GM23248 (cell line): ENCODE measurements at regions not wholly inside any gene's neighbourhood (a gene's known extent, or its start where the extent isn't known, plus 50 kb on each side); places are given as distances from the start of the nearest gene placed in this dataset.

Experiments used
- DNase-seq: peaks from one replicate; pipeline ENCODE4 v3.0.0-alpha.2; 2015
- H2AFZ ChIP-seq: fragments of 200-600 bp; sonication (generic); 2 replicates; pipeline ENCODE4 v1.6.1; 2016; ENCODE audit warnings: antibody characterized with exemption
- H3F3A ChIP-seq: fragments of 200-600 bp; sonication (generic); 2 replicates; pipeline ENCODE4 v1.6.1; 2016; ENCODE audit warnings: mild to moderate bottlenecking, antibody characterized with exemption, mixed run types; ENCODE audit not compliant: insufficient read depth
- H3K27ac ChIP-seq: fragments of 200-600 bp; sonication (generic); 2 replicates; pipeline ENCODE4 v1.5.1; 2016; ENCODE audit warnings: mild to moderate bottlenecking
- H3K27me3 ChIP-seq: fragments of 200-600 bp; sonication (generic); replicated peaks from 2 replicates; pipeline ENCODE4 v1.6.1; 2016; ENCODE audit warnings: mild to moderate bottlenecking; ENCODE audit not compliant: insufficient read depth
- H3K36me3 ChIP-seq: fragments of 200-600 bp; sonication (generic); 2 replicates; pipeline ENCODE4 v1.6.1; 2016; ENCODE audit warnings: low read depth, mild to moderate bottlenecking
- H3K4me1 ChIP-seq: fragments of 200-600 bp; sonication (generic); 2 replicates; pipeline ENCODE4 v1.6.1; 2016; ENCODE audit warnings: mild to moderate bottlenecking; ENCODE audit not compliant: insufficient read depth
- H3K4me2 ChIP-seq: fragments of 200-600 bp; sonication (generic); one replicate; pipeline ENCODE4 v1.6.1; 2016; ENCODE audit warnings: mild to moderate bottlenecking; ENCODE audit not compliant: unreplicated experiment
- H3K4me3 ChIP-seq: fragments of 200-600 bp; sonication (generic); 2 replicates; pipeline ENCODE4 v1.5.1; 2016; ENCODE audit warnings: mild to moderate bottlenecking
- H3K79me2 ChIP-seq: fragments of 200-600 bp; sonication (generic); 2 replicates; pipeline ENCODE4 v1.6.1; 2016; ENCODE audit warnings: mild to moderate bottlenecking; ENCODE audit not compliant: insufficient read depth
- H3K9ac ChIP-seq: fragments of 200-600 bp; sonication (generic); 2 replicates; pipeline ENCODE4 v1.6.1; 2016; ENCODE audit warnings: mild to moderate bottlenecking
- H3K9me2 ChIP-seq: fragments of 200-600 bp; sonication (generic); 2 replicates; pipeline ENCODE4 v1.6.1; 2016; ENCODE audit warnings: mixed run types, mild to moderate bottlenecking, moderate library complexity; ENCODE audit not compliant: insufficient read depth
- H3K9me3 ChIP-seq: fragments of 200-600 bp; sonication (generic); one replicate; pipeline ENCODE4 v1.6.1; 2017; ENCODE audit warnings: low read depth
- H4K20me1 ChIP-seq: fragments of 200-600 bp; sonication (generic); 2 replicates; pipeline ENCODE4 v1.6.0; 2016; ENCODE audit not compliant: insufficient read depth
- EZH2 ChIP-seq: fragments of 200-600 bp; sonication (generic); IDR thresholded peaks from 2 replicates; pipeline ENCODE4 v1.6.1; 2018; ENCODE audit warnings: antibody characterized with exemption, mild to moderate bottlenecking; ENCODE audit not compliant: insufficient read depth, poor library complexity, severe bottlenecking
- EZH2phosphoT487 ChIP-seq: fragments of 200-600 bp; sonication (generic); IDR thresholded peaks from 2 replicates; pipeline ENCODE4 v1.6.1; 2018; ENCODE audit warnings: antibody characterized with exemption, moderate library complexity, mild to moderate bottlenecking, low read depth; ENCODE audit not compliant: insufficient read depth
- WGBS, 2 experiments: methylation state at CpG; one replicate each; pipeline ENCODE4 v1.1.6; 2015 to 2017; ENCODE audit warnings: low lambda C conversion rate in 2 of 2, low coverage in 1 of 2; ENCODE audit errors: missing lambda C conversion rate in 2 of 2; 5-methylcytosine and 5-hydroxymethylcytosine counted together
- in situ Hi-C: fragments of 300-500 bp; cut with MboI; formaldehyde crosslinking; loops from 2 replicates; pipeline ENCODE4 v1.15.0; 2020

DNA sequence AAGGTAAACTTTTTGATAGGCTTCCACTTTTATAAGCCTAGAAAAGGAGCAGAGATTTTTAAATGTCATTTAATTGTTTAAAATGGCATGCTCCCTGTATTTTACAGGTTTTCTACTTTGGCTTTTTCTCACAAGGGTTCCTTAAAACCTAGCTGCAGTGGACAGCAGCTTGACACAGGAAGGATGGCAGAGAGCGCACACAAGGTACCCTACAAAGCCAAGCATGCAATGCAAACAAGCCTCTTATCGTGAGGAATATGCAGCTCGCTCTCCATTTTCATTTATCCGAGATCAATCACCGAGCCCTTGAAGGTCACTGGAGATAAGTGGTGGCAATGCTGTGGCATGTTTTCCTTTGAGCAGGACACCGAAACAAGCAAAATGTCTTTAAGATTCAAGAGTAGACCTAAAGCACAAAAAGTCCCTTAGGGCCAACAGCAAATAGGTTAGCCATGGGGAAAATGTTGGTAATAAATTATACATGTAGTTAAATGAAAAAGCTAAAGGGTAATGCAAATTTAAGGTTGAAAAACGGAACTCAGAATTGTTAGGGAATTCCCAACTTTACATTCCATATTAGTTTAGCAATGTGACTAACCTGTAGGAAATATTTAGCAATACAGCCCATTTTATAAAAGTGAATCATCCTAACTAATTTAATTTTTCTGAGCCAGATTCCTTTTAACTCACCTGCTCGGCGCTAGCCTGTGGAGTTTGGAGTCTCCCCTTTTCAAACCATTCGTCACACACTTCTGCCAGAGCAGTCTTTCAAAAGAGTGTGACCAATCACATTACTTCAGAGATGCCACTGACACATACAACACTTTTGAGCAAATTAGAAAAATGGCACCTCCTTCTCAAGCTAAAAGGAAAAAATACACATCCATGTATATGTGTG lies 337.9 kb upstream of the PKDCC start:
- Histone ChIP-seq H3F3A (no peaks in the 10 kb centered on the region), H3K9me3 (no peaks in the 10 kb centered on the region), H2AFZ (no peak overlapping the region), H4K20me1 (no peaks in the 10 kb centered on the region), H3K4me2 (no peak overlapping the region), H3K27me3 (no peaks in the 10 kb centered on the region), H3K79me2 (no peaks in the 10 kb centered on the region), H3K4me1 (no peaks in the 10 kb centered on the region), H3K4me3 (no peak overlapping the region), H3K9me2 (no peaks in the 10 kb centered on the region), H3K9ac (no peak overlapping the region), H3K36me3 (no peaks in the 10 kb centered on the region), H3K27ac (no peak overlapping the region)
- DNase-seq = no peak
- TF ChIP-seq EZH2 (no peak), EZH2phosphoT487 (no peak)
- 68 to 73% methylated on average over 10 of the region's 10 CpGs for WGBS, 2 experiments
- in situ Hi-C loops = no loop called here

- Histone ChIP-seq H3K9ac (no peak overlapping the region), H3K27me3 (no peaks in the 10 kb centered on the region), H2AFZ (no peak overlapping the region), H3K9me3 (no peaks in the 10 kb centered on the region), H3K9me2 (no peaks in the 10 kb centered on the region), H3K79me2 (no peaks in the 10 kb centered on the region), H4K20me1 (no peaks in the 10 kb centered on the region), H3K4me3 (no peak overlapping the region), H3K27ac (no peak overlapping the region), H3K4me1 (no peaks in the 10 kb centered on the region), H3K36me3 (no peaks in the 10 kb centered on the region), H3F3A (no peaks in the 10 kb centered on the region), H3K4me2 (no peak overlapping the region)
- no peak for TF ChIP-seq EZH2
- TF ChIP-seq EZH2phosphoT487 = no peak
- DNase-seq = peak; percentile 46
- in situ Hi-C loops = no loop called here
- WGBS, 2 experiments = 75 to 85% methylated on average over 3 of the region's 3 CpGs
Measured at GRCh38 chr2:41710944-41711343, 336.9 kb upstream of the PKDCC start.

DNA sequence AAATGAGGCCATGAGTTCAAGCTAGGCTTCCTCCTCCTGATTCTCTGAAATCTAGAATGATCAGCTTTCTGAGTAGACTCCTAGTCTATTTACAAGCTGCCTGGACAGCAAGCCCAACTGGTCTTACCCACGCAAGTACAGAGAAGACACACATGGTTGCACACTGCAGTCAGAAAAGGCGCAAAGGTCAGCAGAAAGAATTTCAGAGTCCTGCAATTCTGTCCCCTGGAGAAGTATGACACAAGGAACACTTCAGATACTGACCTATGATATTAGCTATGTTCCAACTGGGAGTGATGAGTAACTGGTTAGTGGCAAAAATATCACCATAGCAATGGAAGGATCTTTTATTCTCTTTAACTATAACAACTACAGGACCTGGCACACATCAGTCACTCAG lies 336.1 kb upstream of the PKDCC start:
- Histone ChIP-seq H3K4me3 (no peak overlapping the region), H3K9me3 (no peaks in the 10 kb centered on the region), H3K4me2 (no peak overlapping the region), H3K9ac (no peak overlapping the region), H3K36me3 (no peaks in the 10 kb centered on the region), H2AFZ (no peak overlapping the region), H4K20me1 (no peaks in the 10 kb centered on the region), H3K27ac (no peak overlapping the region), H3K27me3 (no peaks in the 10 kb centered on the region), H3K4me1 (no peaks in the 10 kb centered on the region), H3K9me2 (no peaks in the 10 kb centered on the region), H3F3A (no peaks in the 10 kb centered on the region), H3K79me2 (no peaks in the 10 kb centered on the region)
- 78 to 83% methylated on average over 2 of the region's 2 CpGs for WGBS, 2 experiments
- no peak for DNase-seq
- TF ChIP-seq EZH2 = no peak
- no peak for TF ChIP-seq EZH2phosphoT487
- in situ Hi-C loops = no loop called here

- H3K36me3 ChIP-seq = no peaks in the 10 kb centered on the region
- DNase-seq = no peak
- no peak overlapping the region for H3K27ac ChIP-seq
- no peak for TF ChIP-seq EZH2phosphoT487
- TF ChIP-seq EZH2 = no peak
- no peaks in the 10 kb centered on the region for H3K79me2 ChIP-seq
- no peaks in the 10 kb centered on the region for H3F3A ChIP-seq
- no peak overlapping the region for H2AFZ ChIP-seq
- in situ Hi-C loops = no loop called here
- 48 to 55% methylated on average over 5 of the region's 5 CpGs for WGBS, 2 experiments
- no peaks in the 10 kb centered on the region for H3K4me1 ChIP-seq
- H3K4me2 ChIP-seq = no peak overlapping the region
- no peak overlapping the region for H3K9ac ChIP-seq
- no peaks in the 10 kb centered on the region for H3K9me3 ChIP-seq
- H3K27me3 ChIP-seq = no peaks in the 10 kb centered on the region
- no peak overlapping the region for H3K4me3 ChIP-seq
- no peaks in the 10 kb centered on the region; the same call in 1 of the 2 replicates for H3K9me2 ChIP-seq
- no peaks in the 10 kb centered on the region for H4K20me1 ChIP-seq
Measured at GRCh38 chr2:41716497-41716896, 331.3 kb upstream of the PKDCC start.
